SK-N-DZ (cell line): ENCODE measurements at regions not wholly inside any gene's neighbourhood (a gene's known extent, or its start where the extent isn't known, plus 50 kb on each side); places are given as distances from the start of the nearest gene placed in this dataset.

Experiments
- DNase-seq: peaks from one replicate; pipeline ENCODE4 v3.0.0-alpha.2; 2015; ENCODE audit warnings: low spot score

- DNase-seq = no peak
These were observed 717.3 kb downstream of the XPNPEP1 start for GRCh38 chr10:109205929-109206585.

- peak; percentile 14 for DNase-seq
These were observed 719.5 kb downstream of the XPNPEP1 start for GRCh38 chr10:109203646-109204353.

GRCh38 chr10:109202111-109202510 lies 721.2 kb downstream of the XPNPEP1 start:
- DNase-seq = no peak

GRCh38 chr10:109200646-109201045 lies 722.7 kb downstream of the XPNPEP1 start:
- DNase-seq = no peak

GRCh38 chr10:109191823-109192222 lies 731.5 kb downstream of the XPNPEP1 start:
- no peak for DNase-seq

GRCh38 chr10:109191341-109191740 lies 732.0 kb downstream of the XPNPEP1 start:
- DNase-seq = no peak

- no peak for DNase-seq
These were observed 735.6 kb downstream of the XPNPEP1 start for GRCh38 chr10:109187677-109188076.

GRCh38 chr10:109183366-109183765 lies 739.9 kb downstream of the XPNPEP1 start:
- no peak for DNase-seq

GRCh38 chr10:109178591-109178990 lies 744.7 kb downstream of the XPNPEP1 start:
- DNase-seq = no peak

- no peak for DNase-seq
These were observed 748.8 kb downstream of the XPNPEP1 start for GRCh38 chr10:109174526-109174925.

- DNase-seq = no peak
These were observed 749.4 kb downstream of the XPNPEP1 start for GRCh38 chr10:109173937-109174336.

- no peak for DNase-seq
These were observed 750.2 kb downstream of the XPNPEP1 start for GRCh38 chr10:109173121-109173520.

- DNase-seq = no peak
These were observed 756.4 kb downstream of the XPNPEP1 start for GRCh38 chr10:109166935-109167334.

GRCh38 chr10:109159351-109159750 lies 764.0 kb downstream of the XPNPEP1 start:
- no peak for DNase-seq

- no peak for DNase-seq
These were observed 766.9 kb downstream of the XPNPEP1 start for GRCh38 chr10:109156396-109156795.

GRCh38 chr10:109149666-109150350 lies 773.5 kb downstream of the XPNPEP1 start:
- DNase-seq = no peak

GRCh38 chr10:109127363-109127762 lies 795.9 kb downstream of the XPNPEP1 start:
- DNase-seq = no peak

- DNase-seq = peak; percentile 38
These were observed 796.8 kb downstream of the XPNPEP1 start for GRCh38 chr10:109126541-109126940.

- peak; percentile 20 for DNase-seq
These were observed 797.3 kb downstream of the XPNPEP1 start for GRCh38 chr10:109126016-109126415.

GRCh38 chr10:109115179-109115578 lies 808.1 kb downstream of the XPNPEP1 start:
- no peak for DNase-seq

GRCh38 chr10:109114579-109114978 lies 808.7 kb downstream of the XPNPEP1 start:
- DNase-seq = no peak

- DNase-seq = no peak
These were observed 816.7 kb downstream of the XPNPEP1 start for GRCh38 chr10:109106604-109107003.

GRCh38 chr10:109105725-109106124 lies 817.6 kb downstream of the XPNPEP1 start:
- no peak for DNase-seq
